ENCODE measurements at regions not wholly inside any gene's neighbourhood (a gene's known extent, or its start where the extent isn't known, plus 50 kb on each side); places are given as distances from the start of the nearest gene placed in this dataset.
A peak's percentile ranks its signal among the peaks of the same experiment; 100 is the strongest.

GRCh38 chr12:45674181-45674977 lies 55.1 kb upstream of the ARID2 start:
- peak; percentile 76 for DNase-seq

DNA sequence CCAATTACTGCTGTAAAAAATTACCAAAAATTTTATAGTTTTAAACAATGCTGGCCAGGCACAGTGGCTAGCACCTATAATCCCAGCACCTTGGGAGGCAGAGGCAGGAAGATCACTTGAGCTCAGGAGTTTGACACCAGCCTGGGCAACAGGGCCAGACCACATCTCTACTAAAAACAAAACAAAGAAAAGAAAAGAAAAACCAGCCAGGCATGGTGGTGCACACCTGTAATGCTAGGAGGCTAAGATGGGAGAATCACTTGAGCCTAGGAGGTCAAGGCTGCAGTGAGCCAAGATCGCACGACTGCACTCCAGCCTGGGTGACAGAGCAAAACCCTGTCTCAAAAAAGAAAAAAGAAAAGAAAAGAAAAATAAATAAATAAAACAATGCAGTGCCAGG lies 54.0 kb upstream of the ARID2 start:
- no peak for DNase-seq

All from DMS79 treated with DMSO at 0.1 percent for 48 hours (cell line).